ENCODE measurements at regions not wholly inside any gene's neighbourhood (a gene's known extent, or its start where the extent isn't known, plus 50 kb on each side); places are given as distances from the start of the nearest gene placed in this dataset.

GRCh38 chr17:33514369-33514768 lies 221.3 kb upstream of the ASIC2 start:
- no peak for DNase-seq (ENCODE audit: low read depth in 3 of 3)

DNA sequence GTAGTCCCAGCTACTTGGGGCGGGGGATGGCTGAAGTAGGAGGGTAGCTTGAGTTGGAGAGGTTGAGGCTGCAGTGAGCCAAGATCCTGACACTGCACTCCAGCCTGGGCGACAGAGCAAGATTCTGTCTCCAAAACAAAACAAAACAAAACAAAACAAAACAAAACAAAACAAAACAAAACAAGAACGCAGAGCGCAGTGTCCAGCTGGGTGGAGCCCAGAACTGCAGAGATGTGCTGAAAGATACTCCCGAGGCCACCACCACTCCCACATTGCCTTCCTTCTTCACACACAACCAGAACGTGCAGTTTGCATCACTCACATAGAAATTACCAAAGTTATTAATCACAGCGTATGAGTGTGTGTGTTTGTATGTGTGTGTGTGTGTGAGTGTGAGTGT lies 222.9 kb upstream of the ASIC2 start:
- DNase-seq (ENCODE audit: low read depth in 3 of 3): no peak

- no peak for DNase-seq (ENCODE audit: low read depth in 3 of 3)
Observed at GRCh38 chr17:33516645-33517044, 223.6 kb upstream of the ASIC2 start.

- DNase-seq (ENCODE audit: low read depth in 3 of 3): no peak
Observed at GRCh38 chr17:33517746-33518145, 224.7 kb upstream of the ASIC2 start.

DNA sequence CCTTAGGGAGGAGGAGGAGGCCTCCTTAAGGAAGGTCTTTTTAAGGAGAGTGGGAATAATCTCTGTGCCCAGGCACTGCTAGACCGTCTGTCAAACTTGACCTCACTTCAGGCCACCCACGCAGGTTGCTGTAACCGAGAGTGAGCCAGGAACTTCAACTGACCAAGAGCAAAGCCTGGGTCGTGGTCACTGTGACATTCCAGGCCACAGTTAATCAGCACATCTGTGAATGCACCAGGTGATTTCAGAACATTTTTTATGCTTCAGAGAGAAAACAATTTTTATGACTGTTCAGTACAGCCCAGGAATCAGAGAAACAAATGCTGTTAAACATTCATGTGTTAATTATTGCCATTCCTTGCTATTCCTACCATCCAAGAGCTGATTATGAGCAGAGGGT lies 226.6 kb upstream of the ASIC2 start:
- DNase-seq (ENCODE audit: low read depth in 3 of 3): no peak

GRCh38 chr17:33520426-33521330 lies 227.6 kb upstream of the ASIC2 start:
- peak in 1 of 3 experiments; percentile 10 for DNase-seq (ENCODE audit: low read depth in 3 of 3)

- DNase-seq (ENCODE audit: low read depth in 3 of 3): no peak
Observed at GRCh38 chr17:33521784-33522183, 228.7 kb upstream of the ASIC2 start.

- no peak for DNase-seq (ENCODE audit: low read depth in 3 of 3)
Observed at GRCh38 chr17:33522623-33523022, 229.5 kb upstream of the ASIC2 start.

DNA sequence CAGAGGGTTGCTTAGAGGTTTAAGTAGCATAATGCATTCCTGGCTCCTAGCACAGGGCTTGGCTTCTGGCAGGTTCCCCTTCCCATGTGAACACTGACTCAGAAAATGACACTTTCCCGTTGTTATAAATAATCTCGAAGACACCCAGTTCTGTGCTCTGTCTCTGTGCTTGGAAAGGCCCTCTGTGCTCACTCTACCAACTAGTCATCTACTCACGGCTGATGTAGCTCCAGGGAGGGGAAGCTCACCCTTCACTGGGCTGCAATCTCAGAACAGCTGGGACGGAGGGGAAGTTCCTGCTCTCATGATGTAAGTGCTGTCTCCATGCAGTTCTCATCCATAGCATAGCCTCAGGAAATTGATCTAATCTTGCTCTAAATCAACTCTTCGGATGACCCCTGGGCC lies 230.5 kb upstream of the ASIC2 start:
- no peak for DNase-seq (ENCODE audit: low read depth in 3 of 3)

- DNase-seq (ENCODE audit: low read depth in 3 of 3): no peak
Observed at GRCh38 chr17:33525186-33525585, 232.1 kb upstream of the ASIC2 start.

- DNase-seq (ENCODE audit: low read depth in 3 of 3): no peak
Observed at GRCh38 chr17:33526717-33527116, 233.6 kb upstream of the ASIC2 start.

- no peak for DNase-seq (ENCODE audit: low read depth in 3 of 3)
Observed at GRCh38 chr17:33527290-33527689, 234.2 kb upstream of the ASIC2 start.

- no peak for DNase-seq (ENCODE audit: low read depth in 3 of 3)
Observed at GRCh38 chr17:33528846-33529245, 235.8 kb upstream of the ASIC2 start.

- no peak for DNase-seq (ENCODE audit: low read depth in 3 of 3)
Observed at GRCh38 chr17:33529816-33530215, 236.7 kb upstream of the ASIC2 start.

GRCh38 chr17:33531311-33531710 lies 238.2 kb upstream of the ASIC2 start:
- DNase-seq (ENCODE audit: low read depth in 3 of 3): no peak

- DNase-seq (ENCODE audit: low read depth in 3 of 3): no peak
Observed at GRCh38 chr17:33534087-33534486, 241.0 kb upstream of the ASIC2 start.

GRCh38 chr17:33545124-33545523 lies 252.0 kb upstream of the ASIC2 start:
- DNase-seq (ENCODE audit: low read depth in 3 of 3): no peak

DNA sequence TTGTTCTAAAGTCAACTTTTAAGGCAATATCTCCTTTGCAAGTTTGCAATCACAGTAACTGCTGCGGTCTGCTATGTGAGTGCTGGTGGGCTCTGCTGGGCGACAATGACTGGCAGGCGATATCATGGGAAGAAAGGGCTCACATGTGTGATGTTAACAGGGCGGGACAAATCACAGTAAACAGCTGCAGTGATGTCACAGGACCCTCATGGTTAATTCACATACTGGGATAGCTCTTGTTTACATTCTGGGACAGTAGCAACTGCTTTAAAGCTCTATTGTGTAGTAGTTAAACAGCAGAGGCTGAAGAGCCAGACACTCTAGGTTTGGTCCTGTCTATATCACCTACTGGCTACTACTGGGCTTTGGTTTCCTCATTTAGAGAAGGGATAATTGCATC lies 257.2 kb upstream of the ASIC2 start:
- DNase-seq (ENCODE audit: low read depth in 3 of 3): no peak

DNA sequence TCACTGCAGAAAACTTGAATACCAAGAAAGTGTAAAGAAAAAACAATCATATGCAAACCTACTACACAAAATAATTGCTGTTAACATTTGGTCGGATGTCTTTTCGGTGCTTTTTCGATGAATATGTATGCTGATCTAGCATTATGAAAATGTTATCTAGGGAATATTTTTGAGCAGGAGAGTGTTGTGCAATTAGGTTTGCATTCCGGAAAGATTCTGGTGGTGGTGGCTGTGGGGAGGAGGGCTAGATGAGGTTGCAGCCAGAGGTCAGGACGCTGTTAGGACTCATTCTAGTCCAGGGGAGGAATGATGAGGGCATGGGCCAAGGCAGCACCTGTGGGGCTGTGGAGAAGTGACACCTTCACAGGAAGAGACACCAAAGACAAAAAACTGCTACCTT lies 258.0 kb upstream of the ASIC2 start:
- DNase-seq (ENCODE audit: low read depth in 3 of 3): no peak

- DNase-seq (ENCODE audit: low read depth in 3 of 3): no peak
Observed at GRCh38 chr17:33551911-33552310, 258.8 kb upstream of the ASIC2 start.

DNA sequence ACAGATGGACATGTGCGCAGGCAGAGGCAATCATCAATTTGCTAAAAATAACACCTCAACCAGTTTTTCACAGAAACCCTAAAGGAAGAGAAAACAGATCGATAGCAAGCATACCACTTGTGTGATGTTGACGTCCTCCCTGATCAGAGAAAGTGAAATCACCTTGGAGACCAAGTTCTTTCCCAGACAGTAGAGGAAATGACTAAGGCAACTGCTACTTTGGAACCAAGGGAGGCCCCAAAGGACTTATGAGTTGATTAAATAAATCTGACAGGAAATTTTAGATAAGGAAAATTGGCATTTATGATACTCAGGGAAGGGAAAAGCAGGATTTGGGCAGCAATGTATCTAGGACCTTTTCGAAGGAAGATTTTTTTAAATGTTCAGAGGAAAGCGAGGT lies 267.1 kb upstream of the ASIC2 start:
- no peak for DNase-seq (ENCODE audit: low read depth in 3 of 3)

DNA sequence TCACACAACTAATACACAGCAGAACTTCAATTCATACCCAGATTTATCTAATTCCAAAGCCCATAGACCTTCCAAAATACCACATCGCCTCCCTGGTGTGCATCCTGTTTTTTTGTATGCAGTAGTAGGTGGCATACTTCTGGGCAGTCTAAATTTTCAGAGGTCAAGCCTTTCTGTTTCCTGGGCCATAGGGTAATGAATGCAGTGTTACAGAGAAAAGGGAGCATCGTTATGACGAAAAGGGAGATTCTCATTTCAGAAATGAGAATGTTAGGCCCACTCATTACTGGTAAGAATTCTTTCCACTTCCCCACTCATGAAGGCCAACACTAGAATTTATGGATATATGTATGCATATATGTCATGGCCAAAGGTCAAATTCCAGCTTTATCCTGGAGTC lies 267.8 kb upstream of the ASIC2 start:
- DNase-seq (ENCODE audit: low read depth in 3 of 3): no peak

DNA sequence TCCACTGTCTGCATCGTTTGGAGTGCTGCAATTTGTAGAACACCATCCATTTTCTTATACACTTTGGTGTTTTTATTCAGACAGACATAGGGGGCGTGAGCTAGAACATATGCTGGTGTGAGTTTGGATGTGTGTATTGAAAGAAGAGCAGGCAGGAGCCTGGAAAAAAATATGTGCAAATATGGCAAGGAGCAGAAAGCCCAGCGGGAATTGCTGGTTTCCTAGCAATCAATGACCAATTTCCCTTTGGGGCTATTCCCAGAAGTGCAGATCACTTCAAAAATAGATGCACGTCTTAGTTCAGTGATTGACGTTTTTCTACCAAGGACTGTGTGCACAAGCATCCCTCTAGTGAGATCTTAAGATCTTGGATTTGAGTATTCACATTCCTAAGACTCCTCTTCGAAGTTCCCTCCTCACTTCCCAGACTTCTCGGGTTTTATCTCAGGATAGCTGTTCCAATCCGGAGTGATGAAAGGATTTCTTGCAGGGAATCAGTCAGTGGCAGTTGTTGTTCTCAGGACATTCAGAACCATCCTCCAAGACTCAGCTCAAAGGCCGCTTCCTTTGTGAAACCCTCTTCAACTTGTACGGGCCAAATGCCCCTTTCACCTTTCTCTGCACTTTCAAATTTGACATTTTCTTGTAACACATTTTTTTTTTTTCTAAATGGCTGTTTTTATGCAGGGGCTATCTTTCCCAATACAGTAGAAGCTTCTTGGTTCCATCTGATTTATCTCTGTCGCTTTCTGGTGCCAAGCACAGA lies 268.7 kb upstream of the ASIC2 start:
- DNase-seq (ENCODE audit: low read depth in 3 of 3): no peak
